H9 (cell line): ENCODE measurements at regions not wholly inside any gene's neighbourhood (a gene's known extent, or its start where the extent isn't known, plus 50 kb on each side); places are given as distances from the start of the nearest gene placed in this dataset.

Source experiments
- DNase-seq: peaks from one replicate; pipeline ENCODE4 v3.0.0-alpha.2; 2017
- H2AFZ ChIP-seq: one replicate; pipeline ENCODE4 v1.6.1; 2013; ENCODE audit warnings: mild to moderate bottlenecking, low read length, control low read depth, moderate library complexity
- H2AK5ac ChIP-seq: 2 replicates; pipeline ENCODE4 v1.6.1; 2013; ENCODE audit warnings: low read length, control low read depth, mixed read lengths; ENCODE audit not compliant: insufficient read length
- H2BK120ac ChIP-seq: one replicate; pipeline ENCODE4 v1.6.1; 2013; ENCODE audit warnings: low read depth, mild to moderate bottlenecking, low read length, control low read depth, inconsistent platforms; ENCODE audit not compliant: poor library complexity, severe bottlenecking
- H2BK12ac ChIP-seq: 2 replicates; pipeline ENCODE4 v1.6.1; 2013; ENCODE audit warnings: low read length, control low read depth, mixed read lengths, low read depth; ENCODE audit not compliant: insufficient read length
- H2BK15ac ChIP-seq: 2 replicates; pipeline ENCODE4 v1.6.1; 2013; ENCODE audit warnings: low read depth, low read length, control low read depth
- H2BK20ac ChIP-seq: one replicate; pipeline ENCODE4 v1.6.1; 2013; ENCODE audit warnings: low read depth, mild to moderate bottlenecking, low read length, control low read depth, inconsistent platforms; ENCODE audit not compliant: poor library complexity, severe bottlenecking
- H2BK5ac ChIP-seq: 2 replicates; pipeline ENCODE4 v1.6.1; 2013; ENCODE audit warnings: low read length, control low read depth, mixed read lengths; ENCODE audit not compliant: insufficient read length
- H3K14ac ChIP-seq: 2 replicates; pipeline ENCODE4 v1.6.1; 2013; ENCODE audit warnings: low read length, control low read depth; ENCODE audit not compliant: insufficient read depth
- H3K18ac ChIP-seq: 2 replicates; pipeline ENCODE4 v1.6.1; 2013; ENCODE audit warnings: low read depth, mild to moderate bottlenecking, mixed read lengths, low read length, control low read depth; ENCODE audit not compliant: insufficient read length
- H3K23ac ChIP-seq: 2 replicates; pipeline ENCODE4 v1.6.1; 2013; ENCODE audit warnings: low read length, control low read depth, mixed read lengths, low read depth; ENCODE audit not compliant: insufficient read length
- H3K23me2 ChIP-seq: 2 replicates; pipeline ENCODE4 v1.6.1; 2013; ENCODE audit warnings: low read depth, mild to moderate bottlenecking, mixed read lengths, low read length, control low read depth; ENCODE audit not compliant: insufficient read length, poor library complexity, severe bottlenecking
- H3K27ac ChIP-seq: 2 replicates; pipeline ENCODE4 v1.5.1; 2013; ENCODE audit warnings: low read length, control low read depth, mixed read lengths, low read depth; ENCODE audit not compliant: insufficient read length
- H3K27me3 ChIP-seq: 2 replicates; pipeline ENCODE4 v1.6.1; 2013; ENCODE audit warnings: low read length, control low read depth, inconsistent platforms; ENCODE audit not compliant: insufficient read depth
- H3K4ac ChIP-seq: 2 replicates; pipeline ENCODE4 v1.6.1; 2013; ENCODE audit warnings: low read depth, mild to moderate bottlenecking, control low read depth, inconsistent platforms, low read length, moderate library complexity
- H3K4me1 ChIP-seq: 2 replicates; pipeline ENCODE4 v1.6.1; 2013; ENCODE audit warnings: low read length, control low read depth, inconsistent platforms; ENCODE audit not compliant: insufficient read depth
- H3K4me2 ChIP-seq: 2 replicates; pipeline ENCODE4 v1.6.1; 2013; ENCODE audit warnings: low read length, control low read depth, mixed read lengths; ENCODE audit not compliant: insufficient read length, insufficient read depth
- H3K56ac ChIP-seq: 2 replicates; pipeline ENCODE4 v1.6.1; 2013; ENCODE audit warnings: low read depth, mild to moderate bottlenecking, mixed read lengths, low read length, control low read depth; ENCODE audit not compliant: insufficient read length
- H3K79me1 ChIP-seq: 2 replicates; pipeline ENCODE4 v1.6.1; 2013; ENCODE audit warnings: low read depth, mild to moderate bottlenecking, moderate library complexity, low read length, control low read depth, inconsistent platforms; ENCODE audit not compliant: insufficient read depth, poor library complexity, severe bottlenecking
- H3K79me2 ChIP-seq: 2 replicates; pipeline ENCODE4 v1.6.1; 2013; ENCODE audit warnings: low read length, control low read depth, inconsistent platforms; ENCODE audit not compliant: insufficient read depth
- H3K9ac ChIP-seq: 2 replicates; pipeline ENCODE4 v1.6.1; 2013; ENCODE audit warnings: low read length, control low read depth, mixed read lengths; ENCODE audit not compliant: insufficient read length; ENCODE audit errors: extremely low read depth
- H3K9me3 ChIP-seq: one replicate; pipeline ENCODE4 v1.6.1; 2013; ENCODE audit warnings: low read depth, low read length, inconsistent platforms; ENCODE audit not compliant: control insufficient read depth
- H3T11ph ChIP-seq: one replicate; pipeline ENCODE4 v1.6.1; 2013; ENCODE audit warnings: mild to moderate bottlenecking, low read length, control low read depth, inconsistent platforms
- H4K20me1 ChIP-seq: one replicate; pipeline ENCODE4 v1.6.1; 2013; ENCODE audit not compliant: control insufficient read depth, insufficient read length, insufficient read depth
- H4K5ac ChIP-seq: 2 replicates; pipeline ENCODE4 v1.6.1; 2013; ENCODE audit warnings: low read depth, mild to moderate bottlenecking, mixed read lengths, low read length, control low read depth; ENCODE audit not compliant: insufficient read length
- H4K8ac ChIP-seq: replicated peaks from 2 replicates; pipeline ENCODE4 v1.6.1; 2013; ENCODE audit warnings: low read length, control low read depth, mixed read lengths, low read depth; ENCODE audit not compliant: insufficient read length
- H4K91ac ChIP-seq: 2 replicates; pipeline ENCODE4 v1.6.1; 2013; ENCODE audit warnings: low read depth, mild to moderate bottlenecking, moderate library complexity, mixed read lengths, low read length, control low read depth; ENCODE audit not compliant: insufficient read length
- H3K27ac Mint-ChIP-seq, 3 experiments: 2 replicates in 2 of 3; 3 replicates in 1 of 3; pipeline ENCODE4 v1.8.0; 2020 to 2021; ENCODE audit warnings: mixed read lengths in 3 of 3, mild to moderate bottlenecking in 1 of 3, moderate library complexity in 1 of 3
- H3K27me3 Mint-ChIP-seq: 2 replicates; pipeline ENCODE4 v1.8.0; 2021; ENCODE audit warnings: low read depth, mild to moderate bottlenecking, moderate library complexity, mixed read lengths
- H3K36me3 Mint-ChIP-seq, 3 experiments: 2 replicates in 2 of 3; 3 replicates in 1 of 3; pipeline ENCODE4 v1.8.0; 2020 to 2021; ENCODE audit warnings: low read depth in 3 of 3, mixed read lengths in 3 of 3; ENCODE audit not compliant: insufficient read depth in 1 of 3
- H3K4me1 Mint-ChIP-seq, 2 experiments: 2 replicates each; pipeline ENCODE4 v1.8.0; 2020; ENCODE audit warnings: mixed read lengths in 2 of 2
- H3K4me3 Mint-ChIP-seq, 2 experiments: 2 replicates in 1 of 2; 3 replicates in 1 of 2; pipeline ENCODE4 v1.8.0; 2020 to 2021; ENCODE audit warnings: mild to moderate bottlenecking in 2 of 2, mixed read lengths in 2 of 2, moderate library complexity in 1 of 2
- H3K9me3 Mint-ChIP-seq, 2 experiments: 2 replicates in 1 of 2; 3 replicates in 1 of 2; pipeline ENCODE4 v1.8.0; 2020; ENCODE audit warnings: mild to moderate bottlenecking in 2 of 2, mixed read lengths in 2 of 2, moderate library complexity in 1 of 2
- WGBS: extraction: QIAGEN DNeasy Blood & Tissue Kit; methylation state at CpG from one replicate; pipeline ENCODE4 v1.1.7; 2013; ENCODE audit warnings: missing lambda C conversion rate, low lambda C conversion rate, mixed read lengths; ENCODE audit not compliant: insufficient read length; ENCODE audit errors: extremely low coverage; 5-methylcytosine and 5-hydroxymethylcytosine counted together
- TF ChIP-seq, protein P1 (sequence below): fragments of 200-600 bp; sonication (generic); conservative IDR thresholded peaks from 3 replicates; pipeline ENCODE4 v1.8.0; 2021; ENCODE audit warnings: antibody characterized with exemption, mild to moderate bottlenecking

- TF ChIP-seq, protein P1, sequence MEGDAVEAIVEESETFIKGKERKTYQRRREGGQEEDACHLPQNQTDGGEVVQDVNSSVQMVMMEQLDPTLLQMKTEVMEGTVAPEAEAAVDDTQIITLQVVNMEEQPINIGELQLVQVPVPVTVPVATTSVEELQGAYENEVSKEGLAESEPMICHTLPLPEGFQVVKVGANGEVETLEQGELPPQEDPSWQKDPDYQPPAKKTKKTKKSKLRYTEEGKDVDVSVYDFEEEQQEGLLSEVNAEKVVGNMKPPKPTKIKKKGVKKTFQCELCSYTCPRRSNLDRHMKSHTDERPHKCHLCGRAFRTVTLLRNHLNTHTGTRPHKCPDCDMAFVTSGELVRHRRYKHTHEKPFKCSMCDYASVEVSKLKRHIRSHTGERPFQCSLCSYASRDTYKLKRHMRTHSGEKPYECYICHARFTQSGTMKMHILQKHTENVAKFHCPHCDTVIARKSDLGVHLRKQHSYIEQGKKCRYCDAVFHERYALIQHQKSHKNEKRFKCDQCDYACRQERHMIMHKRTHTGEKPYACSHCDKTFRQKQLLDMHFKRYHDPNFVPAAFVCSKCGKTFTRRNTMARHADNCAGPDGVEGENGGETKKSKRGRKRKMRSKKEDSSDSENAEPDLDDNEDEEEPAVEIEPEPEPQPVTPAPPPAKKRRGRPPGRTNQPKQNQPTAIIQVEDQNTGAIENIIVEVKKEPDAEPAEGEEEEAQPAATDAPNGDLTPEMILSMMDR = no peak
- Histone ChIP-seq H2BK5ac (no peak overlapping the region), H2AK5ac (no peak overlapping the region), H4K91ac (no peak overlapping the region), H4K5ac (no peak overlapping the region), H3K79me2 (no peaks in the 10 kb centered on the region), H3K27ac (no peak overlapping the region), H4K8ac (no peak overlapping the region), H3K4ac (no peak overlapping the region), H3K79me1 (no peaks in the 10 kb centered on the region), H3K9ac (no peak overlapping the region), H2BK15ac (no peak overlapping the region), H3K14ac (0 out of 2 replicates have a peak overlapping the region, but pooled peaks have one; percentile 0), H3K27me3 (no peaks in the 10 kb centered on the region), H3K9me3 (peaks cover 22% of the 10 kb centered on the region), H3T11ph (no peak overlapping the region), H3K56ac (no peak overlapping the region), H3K4me1 (peaks cover 3% of the 10 kb centered on the region; the same call in 1 of the 2 replicates), H2BK20ac (no peak overlapping the region), H2BK12ac (no peak overlapping the region), H3K18ac (no peak overlapping the region), H4K20me1 (no peaks in the 10 kb centered on the region), H2AFZ (no peak overlapping the region), H2BK120ac (no peak overlapping the region), H3K4me2 (no peak overlapping the region), H3K23me2 (no peaks in the 10 kb centered on the region), H3K23ac (no peak overlapping the region)
- H3K27ac Mint-ChIP-seq = peak overlapping the region in 1 of 3 experiments; percentile 54; a peak in 1 of 7 replicates
- peak; percentile 24 for DNase-seq
- peaks cover 21 to 33% of the 10 kb centered on the region in 2 experiments for H3K9me3 Mint-ChIP-seq
- peaks cover 20 to 27% (median 24%) of the 10 kb centered on the region in 3 experiments for H3K36me3 Mint-ChIP-seq
- H3K4me3 Mint-ChIP-seq = no peak overlapping the region
- H3K4me1 Mint-ChIP-seq = peaks cover 29 to 33% of the 10 kb centered on the region in 2 experiments
- peaks cover 3% of the 10 kb centered on the region for H3K27me3 Mint-ChIP-seq
- no CpG with 5 or more reads among the region's 23 CpGs for WGBS
These were observed 130.2 kb downstream of the SLC38A6 start for GRCh38 chr14:61111209-61111665.
